Spleen (tissue), 11 donors: ENCODE measurements at regions not wholly inside any gene's neighbourhood (a gene's known extent, or its start where the extent isn't known, plus 50 kb on each side); places are given as distances from the start of the nearest gene placed in this dataset.
"Not testable (repeated sequence)": the region's sequence is repeated elsewhere in the genome, so short reads cannot be mapped to it uniquely, and the experiment has no call there.

ENCODE experiments used
- DNase-seq: peaks from one replicate; pipeline ENCODE4 v3.0.0-alpha.2; 2020
- H3K27ac ChIP-seq, 8 donors: fragments of 200-600 bp; sonication (generic) in 7 of 8; 1 replicate in 4 of 8; 2 replicates in 4 of 8; pipeline versions ENCODE4 v1.5.0 to v1.8.0; 2016 to 2021; ENCODE audit warnings: inconsistent platforms in 4 of 8, mild to moderate bottlenecking in 4 of 8, moderate library complexity in 1 of 8
- H3K27me3 ChIP-seq, 7 donors: fragments of 200-600 bp; sonication (generic) in 6 of 7; replicated peaks in 1 of 7; 1 replicate in 4 of 7; 2 replicates in 3 of 7; pipeline versions ENCODE4 v1.5.0 to v1.8.0; 2016 to 2021; ENCODE audit warnings: inconsistent platforms in 3 of 7, mild to moderate bottlenecking in 1 of 7
- H3K36me3 ChIP-seq, 6 donors: fragments of 200-600 bp; sonication (generic) in 5 of 6; 1 replicate in 4 of 6; 2 replicates in 2 of 6; pipeline versions ENCODE4 v1.5.0 to v1.8.0; 2016 to 2021; ENCODE audit warnings: inconsistent platforms in 2 of 6
- H3K4me1 ChIP-seq, 6 donors: fragments of 200-600 bp; sonication (generic) in 5 of 6; 1 replicate in 3 of 6; 2 replicates in 3 of 6; pipeline versions ENCODE4 v1.5.0 to v1.8.0; 2016 to 2021; ENCODE audit warnings: inconsistent platforms in 3 of 6
- H3K4me3 ChIP-seq, 8 donors: fragments of 200-600 bp; sonication (generic) in 7 of 8; 1 replicate in 4 of 8; 2 replicates in 4 of 8; pipeline versions ENCODE4 v1.5.0 to v1.8.0; 2016 to 2021; ENCODE audit warnings: inconsistent platforms in 4 of 8, mild to moderate bottlenecking in 4 of 8, moderate library complexity in 2 of 8
- H3K9me3 ChIP-seq, 8 donors: fragments of 200-600 bp; sonication (generic) in 7 of 8; 1 replicate in 4 of 8; 2 replicates in 4 of 8; pipeline versions ENCODE4 v1.5.0 to v1.8.0; 2016 to 2021; ENCODE audit warnings: inconsistent platforms in 4 of 8
- CTCF ChIP-seq, 11 experiments: fragments of 200-600 bp in 7 of 11; fragments of 450-650 bp in 4 of 11; sonication (generic) in 4 of 11; IDR thresholded peaks in 8 of 11; conservative IDR thresholded peaks in 3 of 11; 1 replicate in 7 of 11; 2 replicates in 4 of 11; pipeline versions ENCODE4 v1.4.0 to v1.8.0; 2016 to 2021; ENCODE audit warnings: antibody characterized with exemption in 11 of 11, inconsistent platforms in 4 of 11, mild to moderate bottlenecking in 1 of 11
- POLR2A ChIP-seq, 3 donors: fragments of 450-650 bp; IDR thresholded peaks; one replicate each; pipeline ENCODE4 v1.5.1; 2017; ENCODE audit warnings: antibody characterized with exemption in 3 of 3, mild to moderate bottlenecking in 1 of 3
- POLR2AphosphoS5 ChIP-seq, 3 donors: sonication (generic); formaldehyde crosslinking; IDR thresholded peaks; one replicate each; pipeline ENCODE4 v1.5.1; 2017; ENCODE audit warnings: antibody characterized with exemption in 3 of 3
- WGBS, 5 donors: extraction: QIAGEN DNeasy Blood & Tissue Kit in 3 of 5; methylation state at CpG; one replicate each; pipeline versions ENCODE4 v1.1.5 to v1.1.7; 2013 to 2018; 5-methylcytosine and 5-hydroxymethylcytosine counted together
- intact Hi-C: fragments of 100-400 bp; cut with DNase I; formaldehyde crosslinking; loops from one replicate; pipeline ENCODE4 v1.15.0; 2023; ENCODE audit warnings: low total_unique reads
- donor health status: healthy with polysubstance abuse.
- donor health status: DM: no; HTN: no; CAD: no; lungs with moderate emphysema.
- donor health status: DM: no; HTN: no; CAD: no.
- donor health status: Bipolar disorder and iron deficiency.
- donor health status: healthy.
- donor health status: DM: no; HTN: no; CAD: no.
- donor health status: DM: yes; HTN: yes; CAD: no.

- Histone ChIP-seq H3K27me3 (peaks cover 0 to 6% (median 0%) of the 10 kb centered on the region in 7 donors), H3K9me3 (no peaks in the 10 kb centered on the region), H3K4me3 (no peak overlapping the region), H3K4me1 (no peaks in the 10 kb centered on the region), H3K36me3 (no peaks in the 10 kb centered on the region), H3K27ac (no peak overlapping the region)
- intact Hi-C loops, result no loop called here
- WGBS, 5 donors, result 74 to 86% (median 79%) methylated on average over 5 of the region's 5 CpGs
- TF ChIP-seq CTCF (IDR thresholded peaks at IDR 0.05 in 8 of 11, conservative IDR thresholded peaks at IDR 0.05 in 3 of 11), result no peak
- TF ChIP-seq POLR2AphosphoS5 (IDR thresholded peaks at IDR 0.05), result no peak
- TF ChIP-seq POLR2A (IDR thresholded peaks at IDR 0.05), result no peak
- DNase-seq, result no peak
Measured at GRCh38 chrX:3545901-3546300, 167.5 kb downstream of the PRKX start.

DNA sequence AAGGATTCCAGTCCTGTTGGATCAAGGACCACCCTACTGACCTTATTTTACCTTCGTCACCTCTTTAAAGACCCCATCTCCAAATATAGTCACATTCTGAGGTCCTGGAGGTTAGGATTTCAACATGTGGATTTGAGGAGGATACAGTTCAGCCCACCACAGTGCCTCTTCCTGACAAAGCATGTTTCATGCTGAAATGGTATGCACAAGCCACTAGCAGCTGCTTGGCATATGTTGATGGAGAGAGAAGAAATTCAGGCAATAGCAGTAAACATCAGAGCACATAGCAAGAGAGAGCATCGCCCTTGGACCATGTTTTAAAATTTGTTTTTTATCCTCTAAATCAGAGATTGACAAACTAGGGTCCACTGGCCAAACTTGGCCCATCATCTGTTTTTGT lies 172.1 kb downstream of the PRKX start:
- DNase-seq, result no peak
- Histone ChIP-seq H3K4me3 (no peak overlapping the region), H3K4me1 (no peaks in the 10 kb centered on the region), H3K9me3 (no peaks in the 10 kb centered on the region), H3K27me3 (no peaks in the 10 kb centered on the region), H3K36me3 (no peaks in the 10 kb centered on the region), H3K27ac (no peak overlapping the region)
- 78 to 100% (median 84%) methylated on average over 2 of the region's 2 CpGs for WGBS, 5 donors
- intact Hi-C loops, result no loop called here
- TF ChIP-seq POLR2A (IDR thresholded peaks at IDR 0.05), result no peak
- TF ChIP-seq POLR2AphosphoS5 (IDR thresholded peaks at IDR 0.05), result no peak
- TF ChIP-seq CTCF (IDR thresholded peaks at IDR 0.05 in 8 of 11, conservative IDR thresholded peaks at IDR 0.05 in 3 of 11), result no peak

DNA sequence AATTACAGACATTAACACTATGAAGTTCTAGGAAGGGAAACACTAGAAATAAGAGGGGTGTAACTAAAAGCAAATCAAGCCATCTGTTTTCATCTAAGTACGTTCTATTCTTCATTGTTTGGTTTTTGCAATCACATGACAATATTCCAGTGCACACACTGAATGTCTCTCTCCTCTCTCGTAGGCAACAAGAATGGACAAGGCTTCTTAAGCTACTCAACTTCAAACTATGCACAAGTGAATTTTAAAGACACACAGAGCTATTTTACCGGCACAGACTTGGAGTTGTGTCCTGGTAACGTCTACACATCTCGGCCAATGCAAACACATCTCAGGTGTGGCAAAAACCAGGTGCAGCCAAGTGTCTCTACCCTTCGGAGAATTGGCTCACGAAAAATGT lies 173.3 kb downstream of the PRKX start:
- DNase-seq, result no peak
- Histone ChIP-seq H3K4me1 (no peaks in the 10 kb centered on the region), H3K36me3 (no peaks in the 10 kb centered on the region), H3K4me3 (no peak overlapping the region), H3K27me3 (no peaks in the 10 kb centered on the region), H3K9me3 (peaks cover 0 to 6% (median 0%) of the 10 kb centered on the region in 8 donors), H3K27ac (no peak overlapping the region)
- intact Hi-C loops, result no loop called here
- 83 to 89% (median 88%) methylated on average over 7 of the region's 7 CpGs for WGBS, 5 donors
- TF ChIP-seq POLR2A (IDR thresholded peaks at IDR 0.05) (no peak), CTCF (IDR thresholded peaks at IDR 0.05 in 8 of 11, conservative IDR thresholded peaks at IDR 0.05 in 3 of 11) (no peak), POLR2AphosphoS5 (IDR thresholded peaks at IDR 0.05) (no peak)

DNA sequence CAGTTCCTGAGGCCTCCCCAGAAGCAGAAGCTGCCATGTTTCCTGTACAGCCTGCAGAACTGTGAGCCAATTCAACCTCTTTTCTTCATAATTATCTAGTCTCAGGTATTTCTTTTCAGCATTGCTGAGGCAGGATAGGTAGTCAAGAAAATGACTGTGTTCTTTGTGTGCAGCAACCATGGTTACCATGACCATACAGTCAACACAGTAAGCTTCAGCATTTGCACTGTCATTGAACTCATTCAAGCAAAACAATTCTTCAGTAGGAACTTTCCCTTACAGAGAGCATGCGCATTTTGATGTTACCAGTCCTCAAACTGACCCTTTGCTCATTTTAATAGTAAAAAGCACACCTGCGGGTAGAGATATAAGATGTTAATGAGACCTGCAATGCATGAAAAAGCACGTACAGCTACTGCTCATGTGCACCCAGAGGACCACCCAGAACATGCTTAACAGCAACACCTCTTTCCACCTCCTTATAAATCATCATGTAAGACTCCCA lies 180.8 kb downstream of the PRKX start:
- Histone ChIP-seq H3K9me3 (peaks cover 0 to 19% (median 0%) of the 10 kb centered on the region in 8 donors), H3K36me3 (no peaks in the 10 kb centered on the region), H3K27me3 (no peaks in the 10 kb centered on the region), H3K27ac (no peak overlapping the region), H3K4me1 (no peaks in the 10 kb centered on the region), H3K4me3 (no peak overlapping the region)
- intact Hi-C loops, result no loop called here
- 62 to 97% (median 85%) methylated on average over 3 of the region's 3 CpGs for WGBS, 5 donors
- no peak for DNase-seq
- no peak for TF ChIP-seq POLR2AphosphoS5 (IDR thresholded peaks at IDR 0.05)
- TF ChIP-seq CTCF (IDR thresholded peaks at IDR 0.05 in 8 of 11, conservative IDR thresholded peaks at IDR 0.05 in 3 of 11), result no peak
- no peak for TF ChIP-seq POLR2A (IDR thresholded peaks at IDR 0.05)

DNA sequence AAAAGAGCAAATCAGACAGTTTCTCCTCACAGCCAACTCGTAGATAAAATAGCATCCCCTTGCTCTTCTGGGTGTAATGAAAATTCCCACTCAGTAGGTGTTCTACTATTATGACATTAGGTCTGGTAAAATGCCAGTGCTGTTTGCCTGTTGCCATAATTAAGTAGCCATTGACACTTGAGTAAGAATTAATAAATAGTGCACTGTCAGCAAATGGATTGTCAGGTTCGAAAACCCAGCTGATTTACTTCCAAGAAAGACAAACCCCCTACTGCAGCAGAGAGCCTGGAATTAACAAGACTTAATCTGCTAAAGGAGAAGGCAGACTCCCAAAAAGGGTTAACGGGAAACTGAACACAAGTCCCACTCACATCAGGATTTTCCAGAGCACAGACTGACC lies 182.0 kb downstream of the PRKX start:
- intact Hi-C loops, H3K4me3 ChIP-seq, H3K4me1 ChIP-seq, H3K27me3 ChIP-seq, H3K27ac ChIP-seq, H3K36me3 ChIP-seq, DNase-seq: not testable (repeated sequence)
- 80 to 89% (median 86%) methylated on average over 3 of the region's 3 CpGs for WGBS, 5 donors
- peaks cover 0 to 19% (median 0%) of the 10 kb centered on the region in 8 donors for H3K9me3 ChIP-seq
